K562 (cell line): ENCODE measurements at regions not wholly inside any gene's neighbourhood (a gene's known extent, or its start where the extent isn't known, plus 50 kb on each side); places are given as distances from the start of the nearest gene placed in this dataset.

Source experiments
- ATAC-seq: fragments of 200-7000 bp; cut with Tn5 transposase; 3 replicates; pipeline ENCODE4 v1.9.1; 2020; ENCODE audit warnings: moderate library complexity
- BruUV-seq: library from RNA; stranded (reverse); fragments of 400-500 nt; replicated peaks from 2 replicates; lab custom pipeline; 2021; lab: Mats Ljungman, UMichigan
- CTCF ChIA-PET: fragments of 300-600 bp; formaldehyde crosslinking; extraction: SDS; loops from one replicate; lab custom pipeline; 2021; ENCODE audit warnings: low intra/inter-chr PET ratio; lab: Yijun Ruan, JAX
- POLR2A ChIA-PET: fragments of 300-600, 350-650 bp; sonication (Branson Sonifier 250); formaldehyde crosslinking; extraction: SDS; loops from one replicate; lab custom pipeline; 2021; ENCODE audit warnings: antibody characterized with exemption, inconsistent platforms; lab: Yijun Ruan, JAX
- DNase-seq, 4 experiments: peaks; one replicate each; pipeline versions ENCODE4 v3.0.0 to v3.0.0-alpha.2; 2011 to 2018; ENCODE audit warnings: low spot score in 3 of 4, mixed read lengths in 3 of 4; ENCODE audit errors: extremely low read depth in 1 of 4
- FAIRE-seq: peaks from 2 replicates; lab custom pipeline; 2011; peaks lifted over from hg19 to GRCh38; lab: Jason Lieb, UNC
- H2AFZ ChIP-seq: 2 replicates; pipeline ENCODE4 v1.6.0; 2011; ENCODE audit warnings: low read depth, low read length, control low read depth, inconsistent platforms
- H3K27ac ChIP-seq: fragments of 200-600 bp; 3 replicates; pipeline ENCODE4 v1.8.0; 2011; ENCODE audit warnings: low read depth, mild to moderate bottlenecking, control low read depth, inconsistent platforms, low read length, moderate library complexity, mixed read lengths; ENCODE audit errors: extremely low read depth
- H3K27me3 ChIP-seq, 2 experiments: fragments of 300-600 bp in 1 of 2; 2 replicates in 1 of 2; 3 replicates in 1 of 2; pipeline versions ENCODE4 v1.6.0 to v1.8.0; 2011; ENCODE audit warnings: inconsistent platforms in 2 of 2, low read length in 2 of 2, mild to moderate bottlenecking in 1 of 2, mixed read lengths in 1 of 2, moderate library complexity in 1 of 2; ENCODE audit not compliant: control insufficient read depth in 2 of 2, insufficient read depth in 2 of 2
- H3K36me3 ChIP-seq: fragments of 300-600 bp; 3 replicates; pipeline ENCODE4 v1.8.0; 2011; ENCODE audit warnings: mild to moderate bottlenecking, low read length, inconsistent platforms; ENCODE audit not compliant: control insufficient read depth, insufficient read depth
- H3K4me1 ChIP-seq, 2 experiments: fragments of 200-600 bp in 1 of 2; replicated peaks in 1 of 2; 2 replicates in 1 of 2; 3 replicates in 1 of 2; pipeline versions ENCODE4 v1.5.1 to v1.8.0; 2011; ENCODE audit warnings: inconsistent platforms in 2 of 2, low read length in 2 of 2, mild to moderate bottlenecking in 1 of 2, mixed read lengths in 1 of 2, moderate library complexity in 1 of 2; ENCODE audit not compliant: control insufficient read depth in 2 of 2, insufficient read depth in 2 of 2
- H3K4me2 ChIP-seq: 2 replicates; pipeline ENCODE4 v1.6.1; 2011; ENCODE audit warnings: low read length, control low read depth, inconsistent platforms, mixed read lengths; ENCODE audit not compliant: insufficient read depth
- H3K4me3 ChIP-seq: fragments of 200-600 bp; sonication (generic), shearing (Covaris generic); 2 replicates; pipeline ENCODE4 v1.5.1; 2016; ENCODE audit warnings: control low read depth, inconsistent platforms
- H3K79me2 ChIP-seq: fragments of 200-600 bp; 3 replicates; pipeline ENCODE4 v1.8.0; 2011; ENCODE audit warnings: low read length, inconsistent platforms; ENCODE audit not compliant: control insufficient read depth, insufficient read depth
- H3K9ac ChIP-seq, 2 experiments: 2 replicates each; pipeline versions ENCODE4 v1.6.0 to v1.6.1; 2011; ENCODE audit warnings: low read depth in 2 of 2, low read length in 2 of 2, control low read depth in 1 of 2, inconsistent platforms in 1 of 2, mild to moderate bottlenecking in 1 of 2, mixed read lengths in 1 of 2; ENCODE audit not compliant: insufficient read depth in 1 of 2
- H3K9me1 ChIP-seq: one replicate; pipeline ENCODE4 v1.6.0; 2011; ENCODE audit warnings: inconsistent platforms, mild to moderate bottlenecking, low read length, moderate library complexity; ENCODE audit not compliant: control insufficient read depth, insufficient read depth
- H3K9me3 ChIP-seq: replicated peaks from 2 replicates; pipeline ENCODE4 v1.5.1; 2011; ENCODE audit warnings: low read depth, low read length, inconsistent platforms; ENCODE audit not compliant: control insufficient read depth, insufficient read depth
- H4K20me1 ChIP-seq: replicated peaks from 2 replicates; pipeline ENCODE4 v1.6.1; 2011; ENCODE audit warnings: low read length, inconsistent platforms, mixed read lengths; ENCODE audit not compliant: control insufficient read depth, insufficient read depth
- ADNP ChIP-seq: fragments of 200-800 bp; sonication (Bioruptor generic); IDR thresholded peaks from 2 replicates; pipeline ENCODE4 v1.6.1; 2016; ENCODE audit warnings: missing genetic modification characterization, missing compliant biosample characterization
- ELF1 ChIP-seq: fragments of 200-800 bp; sonication (Bioruptor generic); IDR thresholded peaks from 2 replicates; pipeline ENCODE4 v1.6.1; 2016; ENCODE audit warnings: missing genetic modification characterization, missing compliant biosample characterization
- NFE2L1 ChIP-seq: fragments of 450-650 bp; IDR thresholded peaks from 2 replicates; pipeline ENCODE4 v1.6.1; 2016; ENCODE audit warnings: missing genetic modification characterization, low read depth, mild to moderate bottlenecking, missing compliant biosample characterization, moderate library complexity, borderline replicate concordance
- WGBS: fragments of 100-300 bp; shearing (Covaris generic); methylation state at CpG from one replicate; pipeline ENCODE4 v1.1.6; 2016; ENCODE audit warnings: low coverage, mixed read lengths; ENCODE audit not compliant: insufficient coverage; ENCODE audit errors: missing lambda C conversion rate; 5-methylcytosine and 5-hydroxymethylcytosine counted together
- in situ Hi-C: fragments of 300-500 bp; cut with MboI; formaldehyde crosslinking; loops from 4 replicates; pipeline ENCODE4 v1.15.0; 2018; ENCODE audit warnings: inconsistent platforms, mixed read lengths
- intact Hi-C: fragments of 100-400 bp; cut with micrococcal nuclease; formaldehyde crosslinking; loops from 2 replicates; pipeline ENCODE4 v1.14.2; 2022
- TF ChIP-seq, protein P1 (sequence below): sonication (generic); formaldehyde crosslinking; IDR thresholded peaks from 2 replicates; pipeline ENCODE4 v1.8.0; 2022; ENCODE audit warnings: missing genetic modification reagents, mild to moderate bottlenecking, moderate library complexity, borderline replicate concordance
- TF ChIP-seq, protein P2 (sequence below): fragments of 200-400 bp; formaldehyde crosslinking; IDR thresholded peaks from 2 replicates; pipeline ENCODE4 v1.6.1; 2017; ENCODE audit warnings: mild to moderate bottlenecking, low read depth, low read length, moderate library complexity

DNA sequence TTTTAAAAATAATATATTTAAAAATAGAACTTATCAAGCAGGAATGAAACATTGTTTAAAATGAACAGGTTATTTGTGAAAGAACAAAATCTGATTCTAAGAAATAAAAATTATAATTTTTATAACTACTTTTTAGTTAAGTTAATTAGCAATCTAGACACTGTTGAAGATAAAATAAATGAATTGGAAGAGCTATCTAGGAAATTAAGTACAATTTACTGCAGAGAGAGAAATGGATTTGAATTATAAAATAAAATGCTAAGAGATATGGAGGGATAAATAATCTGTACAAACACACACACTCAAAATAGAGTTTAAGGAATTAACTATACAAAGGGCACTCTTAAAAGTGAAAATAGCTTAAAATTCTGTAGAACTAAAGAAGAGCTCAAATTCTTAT, 1123.1 kb downstream of the PLA2G4A start (continued):
- TF ChIP-seq, protein P1, sequence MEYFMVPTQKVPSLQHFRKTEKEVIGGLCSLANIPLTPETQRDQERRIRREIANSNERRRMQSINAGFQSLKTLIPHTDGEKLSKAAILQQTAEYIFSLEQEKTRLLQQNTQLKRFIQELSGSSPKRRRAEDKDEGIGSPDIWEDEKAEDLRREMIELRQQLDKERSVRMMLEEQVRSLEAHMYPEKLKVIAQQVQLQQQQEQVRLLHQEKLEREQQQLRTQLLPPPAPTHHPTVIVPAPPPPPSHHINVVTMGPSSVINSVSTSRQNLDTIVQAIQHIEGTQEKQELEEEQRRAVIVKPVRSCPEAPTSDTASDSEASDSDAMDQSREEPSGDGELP (CRISPR knock-in tag): no peak
- no peak for TF ChIP-seq ELF1 (tag)

DNA sequence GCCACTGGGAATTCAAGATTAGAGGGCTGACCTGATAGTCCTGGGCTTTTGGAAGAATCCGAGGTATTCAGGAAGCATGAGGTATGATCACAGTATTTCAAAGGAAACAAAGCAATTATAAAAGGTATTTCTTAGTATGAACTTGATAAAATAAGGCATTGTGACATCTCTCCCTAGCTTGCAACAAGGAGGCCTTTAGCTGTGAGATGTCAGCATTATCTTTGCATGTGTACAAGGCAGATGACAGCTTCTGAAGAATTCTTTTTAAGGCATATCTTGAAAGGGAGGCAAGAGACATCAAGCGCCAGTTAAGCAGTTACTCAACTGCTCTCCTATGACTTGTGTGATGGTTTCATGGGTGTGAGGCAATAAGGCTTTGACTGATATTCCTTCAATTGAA, 1123.7 kb downstream of the PLA2G4A start:
- no TSS peak for BruUV-seq
- no peak for ATAC-seq
- ChIA-PET CTCF (no interaction called here), POLR2A (no interaction called here)
- H3K4me1 ChIP-seq: no peaks in the 10 kb centered on the region
- H3K27me3 ChIP-seq: no peaks in the 10 kb centered on the region
- no peak overlapping the region for H3K4me3 ChIP-seq
- H3K9me3 ChIP-seq: 0 out of 2 replicates have a peak, but pooled peaks cover 4% of the 10 kb centered on the region
- no peak for DNase-seq
- 0% methylated on average over 2 of the region's 2 CpGs for WGBS
- H3K79me2 ChIP-seq: no peaks in the 10 kb centered on the region
- H4K20me1 ChIP-seq: no peaks in the 10 kb centered on the region
- intact Hi-C loops: no loop called here
- in situ Hi-C loops: no loop called here
- H3K36me3 ChIP-seq: no peaks in the 10 kb centered on the region
- no peak for FAIRE-seq
- H2AFZ ChIP-seq: no peak overlapping the region
- H3K4me2 ChIP-seq: no peak overlapping the region
- TF ChIP-seq, protein P2, sequence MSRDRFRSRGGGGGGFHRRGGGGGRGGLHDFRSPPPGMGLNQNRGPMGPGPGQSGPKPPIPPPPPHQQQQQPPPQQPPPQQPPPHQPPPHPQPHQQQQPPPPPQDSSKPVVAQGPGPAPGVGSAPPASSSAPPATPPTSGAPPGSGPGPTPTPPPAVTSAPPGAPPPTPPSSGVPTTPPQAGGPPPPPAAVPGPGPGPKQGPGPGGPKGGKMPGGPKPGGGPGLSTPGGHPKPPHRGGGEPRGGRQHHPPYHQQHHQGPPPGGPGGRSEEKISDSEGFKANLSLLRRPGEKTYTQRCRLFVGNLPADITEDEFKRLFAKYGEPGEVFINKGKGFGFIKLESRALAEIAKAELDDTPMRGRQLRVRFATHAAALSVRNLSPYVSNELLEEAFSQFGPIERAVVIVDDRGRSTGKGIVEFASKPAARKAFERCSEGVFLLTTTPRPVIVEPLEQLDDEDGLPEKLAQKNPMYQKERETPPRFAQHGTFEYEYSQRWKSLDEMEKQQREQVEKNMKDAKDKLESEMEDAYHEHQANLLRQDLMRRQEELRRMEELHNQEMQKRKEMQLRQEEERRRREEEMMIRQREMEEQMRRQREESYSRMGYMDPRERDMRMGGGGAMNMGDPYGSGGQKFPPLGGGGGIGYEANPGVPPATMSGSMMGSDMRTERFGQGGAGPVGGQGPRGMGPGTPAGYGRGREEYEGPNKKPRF: no peak
- TF ChIP-seq NFE2L1: no peak
- no peak for TF ChIP-seq ADNP (tag)
- H3K9ac ChIP-seq: no peak overlapping the region
- H3K27ac ChIP-seq: no peak overlapping the region
- H3K9me1 ChIP-seq: no peaks in the 10 kb centered on the region
